HG02588 (cell line): ENCODE measurements at regions not wholly inside any gene's neighbourhood (a gene's known extent, or its start where the extent isn't known, plus 50 kb on each side); places are given as distances from the start of the nearest gene placed in this dataset.
"Not testable (repeated sequence)": the region's sequence is repeated elsewhere in the genome, so short reads cannot be mapped to it uniquely, and the experiment has no call there.

Experiments used
- ATAC-seq: cut with Tn5 transposase; IDR thresholded peaks from one replicate; pipeline ENCODE4 v1.9.1; 2021; ENCODE audit warnings: mild to moderate bottlenecking, moderate library complexity; ENCODE audit not compliant: unreplicated experiment

- ATAC-seq = no peak
Observed at GRCh38 chr14:23694949-23695663, 58.9 kb downstream of the DHRS2 start.

- no peak for ATAC-seq
Observed at GRCh38 chr14:23695664-23695999, 59.5 kb downstream of the DHRS2 start.

GRCh38 chr14:23696701-23697239 lies 60.6 kb downstream of the DHRS2 start:
- no peak for ATAC-seq

- no peak for ATAC-seq
Observed at GRCh38 chr14:23697680-23698079, 61.5 kb downstream of the DHRS2 start.

GRCh38 chr14:23702656-23703426 lies 66.7 kb downstream of the DHRS2 start:
- ATAC-seq = no peak

- no peak for ATAC-seq
Observed at GRCh38 chr14:23704890-23705289, 68.7 kb downstream of the DHRS2 start.

GRCh38 chr14:23707415-23707814 lies 71.3 kb downstream of the DHRS2 start:
- no peak for ATAC-seq

GRCh38 chr14:23708343-23708742 lies 72.2 kb downstream of the DHRS2 start:
- no peak for ATAC-seq

DNA sequence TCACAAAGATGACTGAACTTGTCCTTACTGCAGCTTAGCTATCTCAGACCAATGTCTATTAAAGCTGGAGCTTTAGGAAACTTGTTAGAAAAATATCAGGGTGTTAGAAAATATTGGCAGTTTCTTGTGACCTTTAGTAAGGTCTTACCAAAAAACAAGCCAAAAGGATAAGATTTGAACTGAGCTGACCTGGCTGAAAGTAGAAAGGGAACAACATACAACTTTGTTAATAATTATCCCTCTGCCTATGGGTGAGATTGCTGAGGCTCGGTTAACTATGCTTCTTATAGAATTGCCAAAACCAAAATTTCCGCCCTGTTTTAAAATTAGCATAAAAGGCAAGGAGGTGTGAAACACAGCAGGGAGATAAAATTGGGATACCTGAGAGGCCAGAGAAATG lies 73.8 kb downstream of the DHRS2 start:
- no peak for ATAC-seq

DNA sequence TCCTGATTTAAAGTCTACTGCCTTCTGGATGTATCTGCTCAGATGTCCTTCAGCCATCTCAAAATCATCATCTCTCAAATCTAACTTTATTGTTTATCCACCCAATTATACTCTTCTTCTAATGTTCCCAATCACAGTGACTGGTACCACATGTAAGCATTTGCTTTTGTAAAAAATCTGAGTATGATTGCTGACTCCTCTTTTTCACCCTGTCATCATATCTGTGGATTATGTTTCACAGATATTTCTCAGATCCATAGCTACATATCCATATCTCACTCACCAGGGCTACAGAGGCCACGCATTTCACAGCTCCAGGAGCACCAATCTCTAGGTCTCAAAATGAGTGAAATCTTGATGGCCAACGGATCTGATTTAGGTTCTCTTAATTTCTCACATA lies 76.1 kb downstream of the DHRS2 start:
- no peak for ATAC-seq

DNA sequence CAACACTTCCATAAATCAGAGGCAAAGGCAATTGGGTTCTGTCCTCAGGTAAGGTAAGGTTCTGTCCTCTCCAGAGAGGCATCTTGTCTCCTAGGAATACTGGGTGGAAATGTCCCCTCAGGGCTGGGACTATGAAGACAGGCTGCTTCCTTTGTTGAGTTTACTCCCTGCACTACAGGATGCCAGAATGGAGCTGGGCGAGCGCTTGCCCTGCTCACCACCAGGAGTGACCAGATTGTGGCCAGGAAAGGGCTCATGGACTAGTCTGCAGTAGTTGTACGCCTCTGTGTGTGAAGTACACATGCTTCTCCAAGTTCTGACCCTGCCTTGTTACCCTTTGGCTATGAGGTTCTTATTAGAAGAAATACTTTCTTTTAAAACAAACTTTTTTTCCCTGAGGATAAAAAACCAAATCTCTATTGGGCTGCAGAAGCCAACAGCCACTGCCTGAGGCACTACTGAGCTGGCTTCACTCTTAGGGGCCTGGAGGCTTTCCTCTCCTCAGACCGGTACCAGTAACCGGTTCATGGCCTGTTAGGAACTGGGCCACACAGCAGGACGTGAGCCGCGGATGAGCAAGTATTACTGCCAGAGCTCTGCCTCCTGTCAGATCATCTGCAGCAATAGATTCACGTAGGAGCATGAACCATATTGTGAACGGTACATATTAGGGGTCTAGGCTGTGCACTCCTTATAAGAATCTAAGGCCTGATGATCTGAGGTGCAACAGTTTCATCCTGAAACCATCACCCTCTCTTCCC lies 83.2 kb downstream of the DHRS2 start:
- ATAC-seq = no peak

DNA sequence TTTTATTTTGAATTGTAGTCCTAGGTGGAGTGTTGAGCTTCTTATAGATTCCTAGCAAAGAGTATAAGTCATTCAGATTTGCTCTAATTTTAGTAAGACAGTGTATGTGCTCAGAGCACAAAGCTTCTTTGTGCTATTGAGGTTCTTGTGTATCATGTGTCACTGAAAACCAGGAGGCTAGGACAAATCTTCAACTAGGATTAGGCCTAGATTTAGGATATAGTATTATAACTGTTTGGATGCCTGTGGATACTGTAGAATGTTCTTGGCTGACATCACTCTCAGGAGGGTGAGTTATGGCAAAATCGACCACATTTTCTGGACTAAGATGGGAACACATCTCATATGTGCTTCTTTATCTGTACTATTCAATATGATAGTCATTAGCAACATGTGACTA lies 86.5 kb downstream of the DHRS2 start:
- no peak for ATAC-seq

- ATAC-seq = no peak
Observed at GRCh38 chr14:23723911-23724310, 87.7 kb downstream of the DHRS2 start.

DNA sequence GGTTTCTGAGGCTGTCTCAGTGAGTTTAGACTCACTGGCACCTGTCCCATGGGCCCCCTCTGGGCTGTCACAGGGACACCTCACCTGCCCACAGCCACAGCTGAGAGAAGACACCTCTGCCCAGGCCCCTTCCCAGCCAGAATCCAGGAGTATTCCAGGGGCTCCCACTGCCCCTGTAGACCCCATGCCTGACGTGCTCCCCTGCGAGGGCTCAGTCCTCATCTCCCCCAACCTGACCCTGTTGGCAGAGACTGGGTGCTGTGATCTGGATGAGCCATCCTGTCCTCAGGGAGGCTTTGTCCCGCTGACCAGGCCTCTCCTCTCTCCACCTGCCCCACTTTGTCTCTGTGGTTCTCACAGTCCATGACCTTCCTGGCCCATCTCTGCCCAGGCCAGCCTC lies 89.4 kb downstream of the DHRS2 start:
- ATAC-seq = no peak

DNA sequence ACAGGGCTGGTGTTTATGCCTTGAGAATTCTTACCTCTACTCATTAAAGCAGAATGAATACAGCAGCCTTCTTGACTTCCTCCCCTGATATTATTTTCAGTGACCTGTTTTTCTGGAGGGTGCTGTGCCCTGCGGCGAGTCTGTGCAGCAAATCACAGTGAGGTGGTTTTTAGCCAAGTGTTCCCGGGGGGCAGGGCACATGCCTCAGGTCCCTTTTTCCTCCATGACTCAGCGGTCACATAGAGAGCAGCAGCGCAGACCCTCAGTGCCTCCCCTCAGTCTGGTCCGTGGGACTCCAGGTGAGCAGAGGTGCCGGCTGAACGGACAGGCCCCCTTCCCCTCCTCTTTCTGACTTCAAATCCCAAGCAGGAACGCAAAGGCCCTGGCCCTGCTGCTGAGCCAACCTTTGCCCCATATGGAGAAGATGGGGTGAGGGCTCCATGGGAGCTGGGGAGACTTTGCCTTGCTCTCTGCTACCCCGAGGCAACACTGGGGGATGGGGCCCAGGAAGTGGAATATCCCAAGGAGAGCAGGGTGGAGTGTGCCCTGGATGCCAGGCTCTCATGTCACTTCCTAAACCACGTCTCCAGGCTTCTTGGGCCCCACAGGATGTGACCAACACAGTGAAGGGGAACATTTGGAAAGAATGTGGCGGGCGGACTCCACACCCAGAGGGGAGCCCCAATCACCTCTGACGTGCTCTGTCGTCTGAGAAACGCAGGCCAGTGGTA lies 90.0 kb downstream of the DHRS2 start:
- ATAC-seq = no peak

GRCh38 chr14:23727566-23728335 lies 91.6 kb downstream of the DHRS2 start:
- no peak for ATAC-seq

GRCh38 chr14:23728791-23729190 lies 92.6 kb downstream of the DHRS2 start:
- no peak for ATAC-seq

DNA sequence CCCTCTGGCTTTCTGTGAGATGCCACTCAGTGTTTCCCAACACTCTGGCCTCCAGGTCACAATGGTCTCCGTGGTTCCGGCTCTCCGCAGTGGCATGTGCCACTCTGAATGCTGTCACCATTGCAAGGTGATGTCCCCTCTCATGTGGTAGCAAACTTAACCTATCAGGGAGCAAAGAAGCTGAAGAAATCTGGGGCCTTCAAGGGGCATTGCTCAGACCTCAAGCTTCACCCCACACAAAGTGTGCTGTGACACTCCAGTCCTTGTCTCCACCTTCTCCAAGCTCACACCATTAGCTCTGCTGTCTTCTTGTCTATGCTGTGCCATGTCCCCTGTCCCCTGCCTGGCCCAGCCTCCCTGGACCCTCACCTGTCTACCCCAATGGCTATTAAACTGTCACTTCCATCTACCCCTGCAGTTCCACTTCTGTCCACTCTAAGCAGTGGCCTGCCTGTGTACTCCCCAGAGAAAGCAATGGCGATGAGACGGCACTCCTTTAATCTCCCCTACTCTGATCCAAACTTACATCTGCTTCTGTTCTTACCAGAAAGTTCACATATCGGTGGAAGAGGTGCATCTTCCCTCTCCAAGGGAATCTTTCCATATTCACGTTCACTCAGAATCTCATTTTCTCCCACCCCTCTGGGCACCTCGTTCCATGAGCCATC lies 93.7 kb downstream of the DHRS2 start:
- no peak for ATAC-seq

DNA sequence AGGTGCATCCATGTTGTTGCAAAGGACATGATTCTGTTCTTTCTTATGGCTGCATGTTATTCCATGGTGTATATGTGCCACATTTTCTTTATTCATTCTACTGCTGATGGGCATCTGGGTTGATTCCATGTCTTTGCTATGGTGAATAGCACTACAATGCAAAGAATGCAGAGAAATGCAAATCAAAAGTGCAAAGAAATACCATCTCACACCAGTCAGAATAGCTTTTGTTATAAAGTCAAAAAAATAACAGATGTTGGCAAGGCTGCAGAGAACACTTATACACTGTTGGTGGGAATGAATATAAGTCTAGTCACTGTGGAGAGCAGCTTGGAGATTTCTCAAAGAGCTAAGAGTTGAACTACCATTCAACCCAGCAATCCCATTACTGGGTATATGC lies 99.2 kb downstream of the DHRS2 start:
- ATAC-seq = no peak

- not testable (repeated sequence) for ATAC-seq
Observed at GRCh38 chr14:23744368-23744767, 108.2 kb downstream of the DHRS2 start.
